Fibroblast of the aortic adventitia (primary cell): ENCODE measurements at regions not wholly inside any gene's neighbourhood (a gene's known extent, or its start where the extent isn't known, plus 50 kb on each side); places are given as distances from the start of the nearest gene placed in this dataset.

Source experiments
- DNase-seq: peaks from one replicate; pipeline ENCODE4 v3.0.0-alpha.2; 2010; ENCODE audit warnings: low read depth
- H3K4me3 ChIP-seq: 2 replicates; pipeline ENCODE4 v1.5.1; 2011; ENCODE audit warnings: low read depth, mild to moderate bottlenecking, control low read depth, low read length, moderate library complexity
- TF ChIP-seq, protein P1 (sequence below): IDR thresholded peaks from 2 replicates; pipeline ENCODE4 v1.5.1; 2011; ENCODE audit warnings: mild to moderate bottlenecking, low read length, control low read depth, inconsistent platforms; ENCODE audit not compliant: insufficient read depth

DNA sequence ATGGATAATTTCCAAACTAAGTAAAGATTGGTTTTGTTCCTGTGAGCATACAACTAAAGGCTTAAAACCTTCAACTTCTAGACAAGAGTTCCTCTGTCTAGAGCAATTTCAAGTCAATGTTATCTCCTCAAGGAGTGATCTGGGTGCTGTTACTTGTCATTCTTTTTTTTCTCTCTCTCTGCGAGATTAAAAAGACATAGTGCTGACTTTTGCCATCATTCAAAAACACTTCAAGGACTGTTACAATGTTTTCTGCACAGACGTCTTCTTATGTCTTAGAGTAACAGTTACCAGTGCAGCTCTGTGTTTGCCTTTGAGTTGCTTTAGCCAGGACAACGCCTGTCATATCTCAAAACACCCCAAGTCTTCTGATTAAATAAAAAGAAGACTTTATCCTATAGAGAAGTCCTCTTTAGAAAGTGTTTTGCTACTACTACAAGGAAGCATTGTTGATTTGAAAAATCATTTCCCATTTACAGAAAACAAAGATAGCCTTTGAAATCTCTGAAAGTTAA is 263.5 kb upstream of the FERD3L start:
- no peak for DNase-seq
- TF ChIP-seq, protein P1, sequence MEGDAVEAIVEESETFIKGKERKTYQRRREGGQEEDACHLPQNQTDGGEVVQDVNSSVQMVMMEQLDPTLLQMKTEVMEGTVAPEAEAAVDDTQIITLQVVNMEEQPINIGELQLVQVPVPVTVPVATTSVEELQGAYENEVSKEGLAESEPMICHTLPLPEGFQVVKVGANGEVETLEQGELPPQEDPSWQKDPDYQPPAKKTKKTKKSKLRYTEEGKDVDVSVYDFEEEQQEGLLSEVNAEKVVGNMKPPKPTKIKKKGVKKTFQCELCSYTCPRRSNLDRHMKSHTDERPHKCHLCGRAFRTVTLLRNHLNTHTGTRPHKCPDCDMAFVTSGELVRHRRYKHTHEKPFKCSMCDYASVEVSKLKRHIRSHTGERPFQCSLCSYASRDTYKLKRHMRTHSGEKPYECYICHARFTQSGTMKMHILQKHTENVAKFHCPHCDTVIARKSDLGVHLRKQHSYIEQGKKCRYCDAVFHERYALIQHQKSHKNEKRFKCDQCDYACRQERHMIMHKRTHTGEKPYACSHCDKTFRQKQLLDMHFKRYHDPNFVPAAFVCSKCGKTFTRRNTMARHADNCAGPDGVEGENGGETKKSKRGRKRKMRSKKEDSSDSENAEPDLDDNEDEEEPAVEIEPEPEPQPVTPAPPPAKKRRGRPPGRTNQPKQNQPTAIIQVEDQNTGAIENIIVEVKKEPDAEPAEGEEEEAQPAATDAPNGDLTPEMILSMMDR, result no peak
- no peak overlapping the region for H3K4me3 ChIP-seq

- no peak overlapping the region for H3K4me3 ChIP-seq
- no peak for DNase-seq
- TF ChIP-seq, protein P1, result no peak
Observed at GRCh38 chr7:19407270-19407669, 262.0 kb upstream of the FERD3L start.

- H3K4me3 ChIP-seq, result no peak overlapping the region
- DNase-seq, result peak; percentile 88
- TF ChIP-seq, protein P1, result no peak
Observed at GRCh38 chr7:19405541-19405940, 260.3 kb upstream of the FERD3L start.

DNA sequence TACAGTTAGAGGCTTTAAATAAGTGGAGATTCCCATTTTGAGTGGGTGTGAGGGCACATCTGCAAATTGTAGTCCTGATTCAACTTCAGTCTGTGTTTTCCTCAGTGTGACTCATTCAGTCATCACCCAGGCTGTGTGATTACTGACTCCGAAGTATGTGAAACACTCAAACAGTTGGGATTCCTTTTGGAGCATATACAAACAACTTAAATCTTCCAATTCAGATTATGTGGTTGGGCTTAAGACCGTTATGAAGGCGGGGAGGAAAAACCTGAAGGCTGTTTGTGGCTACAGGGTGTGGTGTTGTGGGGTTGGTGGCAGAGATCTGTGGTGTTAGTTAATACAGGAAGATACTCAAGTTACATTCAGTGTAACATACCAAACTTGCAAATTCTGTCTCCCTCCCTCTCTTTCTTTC is 259.7 kb upstream of the FERD3L start:
- no peak overlapping the region for H3K4me3 ChIP-seq
- TF ChIP-seq, protein P1, result no peak
- peak; percentile 97 for DNase-seq

DNA sequence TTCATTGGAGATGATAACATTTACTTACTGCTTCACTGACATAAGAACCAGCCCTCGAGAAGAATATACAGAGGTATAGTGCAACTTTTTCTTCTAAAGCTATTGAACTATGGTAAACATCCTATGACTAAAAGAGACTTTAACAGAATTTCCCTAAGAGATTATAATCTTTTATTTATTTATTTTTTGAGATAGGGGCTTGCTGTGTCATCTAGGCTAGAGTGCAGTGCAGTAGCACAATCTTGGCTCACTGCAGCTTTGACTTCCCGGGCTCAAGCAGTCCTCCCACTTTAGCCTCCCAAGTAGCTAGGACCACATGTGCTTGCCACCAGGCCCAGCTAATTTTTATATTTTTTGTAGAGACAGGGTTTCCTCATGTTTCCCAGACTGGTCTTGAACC is 258.5 kb upstream of the FERD3L start:
- H3K4me3 ChIP-seq, result no peak overlapping the region
- TF ChIP-seq, protein P1, result no peak
- DNase-seq, result peak; percentile 9

DNA sequence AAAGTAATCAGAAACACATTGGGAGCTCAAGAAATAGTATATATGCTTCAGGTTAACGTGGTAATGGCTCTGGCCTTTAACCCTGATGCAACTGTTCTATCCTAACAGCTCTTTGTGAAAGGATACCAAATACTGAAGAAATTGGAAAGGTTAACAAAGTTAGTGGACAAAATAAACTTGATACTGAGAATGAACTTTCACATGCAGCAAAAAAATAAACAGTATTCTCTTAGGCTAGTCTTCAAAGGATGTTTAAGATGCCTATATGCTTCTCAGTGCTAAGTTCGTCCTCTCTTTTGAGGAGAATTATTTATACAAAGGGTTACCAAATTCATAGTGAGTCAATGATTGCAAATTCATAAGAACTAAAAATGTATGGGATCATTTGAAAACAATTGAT is 256.2 kb upstream of the FERD3L start:
- H3K4me3 ChIP-seq, result no peak overlapping the region
- DNase-seq, result no peak
- TF ChIP-seq, protein P1, result no peak

DNA sequence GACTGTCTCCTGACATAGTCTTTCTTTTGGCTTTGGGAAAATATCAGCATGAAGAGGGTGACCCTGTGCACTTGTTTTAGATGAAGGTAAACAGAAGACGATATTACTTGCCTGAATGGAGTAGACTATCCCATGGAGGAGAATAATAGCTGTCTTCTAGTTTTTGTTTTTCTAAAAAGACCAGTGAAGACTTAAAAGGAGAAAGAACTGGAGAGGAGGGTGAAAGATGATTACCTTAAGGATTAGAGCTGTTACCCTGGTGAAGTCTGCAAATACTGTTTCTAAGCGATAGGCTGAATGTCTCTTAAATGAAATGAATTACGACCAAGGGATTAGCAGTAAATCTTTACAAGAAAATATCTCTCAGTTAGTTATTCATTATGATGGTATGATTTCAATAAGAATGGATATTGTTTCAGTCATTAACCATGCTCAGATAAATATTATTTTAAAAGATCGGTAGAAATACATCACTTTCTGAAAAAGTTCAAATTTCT is 255.6 kb upstream of the FERD3L start:
- DNase-seq, result no peak
- TF ChIP-seq, protein P1, result no peak
- H3K4me3 ChIP-seq, result no peak overlapping the region
